Right lobe of liver (tissue), 6 donors: ENCODE measurements at regions not wholly inside any gene's neighbourhood (a gene's known extent, or its start where the extent isn't known, plus 50 kb on each side); places are given as distances from the start of the nearest gene placed in this dataset.

Experiments used
- ATAC-seq, 4 donors: fragments of 200-7000 bp; cut with Tn5 transposase; one replicate each; pipeline ENCODE4 v1.9.1; 2020; ENCODE audit warnings: mild to moderate bottlenecking in 4 of 4, moderate library complexity in 4 of 4
- DNase-seq, 3 donors: peaks; one replicate each; pipeline ENCODE4 v3.0.0-alpha.2; 2020
- H3K27ac ChIP-seq, 3 donors: fragments of 200-600 bp; one replicate each; pipeline ENCODE4 v1.8.0; 2022
- H3K27me3 ChIP-seq, 2 donors: fragments of 200-600 bp; one replicate each; pipeline ENCODE4 v1.8.0; 2022
- H3K36me3 ChIP-seq, 4 donors: fragments of 200-600 bp; sonication (generic) in 1 of 4; one replicate each; pipeline versions ENCODE4 v1.5.1 to v1.8.0; 2017 to 2022; ENCODE audit warnings: control low read depth in 1 of 4
- H3K4me1 ChIP-seq, 4 donors: fragments of 200-600 bp; sonication (generic) in 1 of 4; one replicate each; pipeline versions ENCODE4 v1.5.1 to v1.8.0; 2017 to 2022; ENCODE audit warnings: control low read depth in 1 of 4
- H3K4me3 ChIP-seq, 3 donors: fragments of 200-600 bp; one replicate each; pipeline ENCODE4 v1.8.0; 2022
- H3K9me3 ChIP-seq, 4 donors: fragments of 200-600 bp; sonication (generic) in 1 of 4; one replicate each; pipeline versions ENCODE4 v1.5.1 to v1.8.0; 2017 to 2022; ENCODE audit warnings: control low read depth in 1 of 4
- POLR2A ChIP-seq: fragments of 450-650 bp; IDR thresholded peaks from one replicate; pipeline ENCODE4 v1.6.1; 2017; ENCODE audit warnings: antibody characterized with exemption, mild to moderate bottlenecking
- WGBS: methylation state at CpG from one replicate; pipeline ENCODE4 v1.1.6; 2018; ENCODE audit warnings: low coverage, low lambda C conversion rate; ENCODE audit not compliant: insufficient coverage; ENCODE audit errors: missing lambda C conversion rate; 5-methylcytosine and 5-hydroxymethylcytosine counted together
- intact Hi-C, 2 donors: fragments of 100-400 bp; cut with DNase I; formaldehyde crosslinking; loops; one replicate each; pipeline versions ENCODE4 v1.11.2 to v1.14.1; 2022
- TF ChIP-seq, protein P1 (sequence below), 4 donors: fragments of 200-600 bp in 3 of 4; fragments of 450-650 bp in 1 of 4; IDR thresholded peaks; one replicate each; pipeline versions ENCODE4 v1.5.1 to v1.8.0; 2016 to 2022; ENCODE audit warnings: antibody characterized with exemption in 4 of 4, mild to moderate bottlenecking in 2 of 4
- donor health status: DM: no; HTN: yes; CAD: no.
- donor health status: DM: no; HTN: no; CAD: no.
- donor health status: DM: no; HTN: no; CAD: no.
- donor health status: DM: no; HTN: yes; CAD: no.
- donor health status: DM: no; HTN: yes; CAD: no.

DNA sequence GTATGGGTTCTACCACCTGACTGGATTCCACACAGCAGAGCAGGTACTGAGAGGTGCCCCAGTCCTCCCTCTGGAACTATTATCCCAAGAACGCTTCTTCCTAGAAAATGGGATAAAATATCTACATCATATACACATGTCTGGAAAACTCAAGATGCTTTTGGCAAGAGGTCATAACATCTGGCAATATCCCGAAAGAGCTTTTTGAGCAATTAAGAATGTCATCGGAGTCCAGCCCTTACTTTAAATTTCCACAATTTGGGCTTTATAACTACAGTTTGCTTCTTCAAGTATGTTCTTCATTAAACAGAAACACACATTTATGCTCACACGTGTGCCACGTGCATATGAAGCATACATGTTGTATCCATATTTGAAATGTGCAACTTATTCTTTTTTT is 365.9 kb upstream of the THBS1 start:
- Histone ChIP-seq H3K27ac (no peak overlapping the region), H3K36me3 (no peaks in the 10 kb centered on the region), H3K4me3 (no peak overlapping the region), H3K9me3 (peaks cover 0 to 8% (median 0%) of the 10 kb centered on the region in 4 donors), H3K4me1 (no peaks in the 10 kb centered on the region), H3K27me3 (no peaks in the 10 kb centered on the region)
- no peak for TF ChIP-seq POLR2A
- TF ChIP-seq, protein P1, sequence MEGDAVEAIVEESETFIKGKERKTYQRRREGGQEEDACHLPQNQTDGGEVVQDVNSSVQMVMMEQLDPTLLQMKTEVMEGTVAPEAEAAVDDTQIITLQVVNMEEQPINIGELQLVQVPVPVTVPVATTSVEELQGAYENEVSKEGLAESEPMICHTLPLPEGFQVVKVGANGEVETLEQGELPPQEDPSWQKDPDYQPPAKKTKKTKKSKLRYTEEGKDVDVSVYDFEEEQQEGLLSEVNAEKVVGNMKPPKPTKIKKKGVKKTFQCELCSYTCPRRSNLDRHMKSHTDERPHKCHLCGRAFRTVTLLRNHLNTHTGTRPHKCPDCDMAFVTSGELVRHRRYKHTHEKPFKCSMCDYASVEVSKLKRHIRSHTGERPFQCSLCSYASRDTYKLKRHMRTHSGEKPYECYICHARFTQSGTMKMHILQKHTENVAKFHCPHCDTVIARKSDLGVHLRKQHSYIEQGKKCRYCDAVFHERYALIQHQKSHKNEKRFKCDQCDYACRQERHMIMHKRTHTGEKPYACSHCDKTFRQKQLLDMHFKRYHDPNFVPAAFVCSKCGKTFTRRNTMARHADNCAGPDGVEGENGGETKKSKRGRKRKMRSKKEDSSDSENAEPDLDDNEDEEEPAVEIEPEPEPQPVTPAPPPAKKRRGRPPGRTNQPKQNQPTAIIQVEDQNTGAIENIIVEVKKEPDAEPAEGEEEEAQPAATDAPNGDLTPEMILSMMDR (IDR thresholded peaks at IDR 0.05): no peak
- intact Hi-C loops: no loop called here
- WGBS: 68% methylated on average over 5 of the region's 5 CpGs
- DNase-seq (no peak), ATAC-seq (no peak)

DNA sequence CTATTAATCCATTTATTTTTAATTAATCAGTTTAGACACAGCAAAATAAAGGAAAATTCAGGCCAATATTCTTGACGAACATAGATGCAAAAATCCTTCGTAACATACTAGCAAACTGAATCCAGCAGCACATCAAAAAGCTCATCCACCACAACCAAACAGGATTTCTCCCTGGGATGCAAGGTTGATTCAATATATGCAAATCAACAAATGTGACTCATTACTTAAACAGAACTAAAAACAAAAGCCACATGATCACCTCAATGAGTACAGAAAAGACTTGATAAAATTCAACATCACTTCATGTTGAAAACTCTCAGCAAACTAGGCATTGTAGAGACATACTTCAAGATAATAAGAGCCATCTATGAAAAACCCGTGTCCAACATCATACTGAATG is 364.1 kb upstream of the THBS1 start:
- no peak for DNase-seq
- TF ChIP-seq, protein P1 (IDR thresholded peaks at IDR 0.05): no peak
- no peak for TF ChIP-seq POLR2A
- H3K4me3 ChIP-seq: no peak overlapping the region
- H3K27me3 ChIP-seq: no peaks in the 10 kb centered on the region
- no peak overlapping the region for H3K27ac ChIP-seq
- H3K4me1 ChIP-seq: no peaks in the 10 kb centered on the region
- no peak for ATAC-seq
- WGBS: 86% methylated on average over 3 of the region's 3 CpGs
- no peaks in the 10 kb centered on the region for H3K36me3 ChIP-seq
- H3K9me3 ChIP-seq: no peaks in the 10 kb centered on the region
- intact Hi-C loops: no loop called here

DNA sequence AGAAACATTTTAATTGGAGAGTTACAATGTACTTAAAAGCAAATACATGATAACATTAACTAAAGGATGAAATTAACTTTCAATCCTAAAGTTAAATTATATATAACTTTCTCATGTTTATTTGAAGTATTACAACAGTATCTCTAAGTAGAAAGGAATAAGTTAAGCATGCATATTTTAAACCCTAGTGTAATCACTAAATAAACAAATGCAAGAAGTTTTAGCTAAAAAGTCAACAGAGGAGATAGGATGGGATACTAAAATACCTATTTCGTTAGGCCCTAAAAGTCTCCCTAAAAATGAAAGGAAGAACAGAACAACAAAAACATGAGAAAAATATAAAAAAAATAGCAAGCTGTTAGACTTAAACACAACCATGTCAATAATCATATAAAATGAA is 361.3 kb upstream of the THBS1 start:
- ATAC-seq: no peak
- Histone ChIP-seq H3K27me3 (no peaks in the 10 kb centered on the region), H3K36me3 (no peaks in the 10 kb centered on the region), H3K4me3 (no peak overlapping the region), H3K27ac (no peak overlapping the region), H3K4me1 (no peaks in the 10 kb centered on the region), H3K9me3 (no peaks in the 10 kb centered on the region)
- 29% methylated on average over 1 of the region's 1 CpG for WGBS
- TF ChIP-seq, protein P1 (IDR thresholded peaks at IDR 0.05): no peak
- no peak for TF ChIP-seq POLR2A
- DNase-seq: no peak
- intact Hi-C loops: no loop called here

DNA sequence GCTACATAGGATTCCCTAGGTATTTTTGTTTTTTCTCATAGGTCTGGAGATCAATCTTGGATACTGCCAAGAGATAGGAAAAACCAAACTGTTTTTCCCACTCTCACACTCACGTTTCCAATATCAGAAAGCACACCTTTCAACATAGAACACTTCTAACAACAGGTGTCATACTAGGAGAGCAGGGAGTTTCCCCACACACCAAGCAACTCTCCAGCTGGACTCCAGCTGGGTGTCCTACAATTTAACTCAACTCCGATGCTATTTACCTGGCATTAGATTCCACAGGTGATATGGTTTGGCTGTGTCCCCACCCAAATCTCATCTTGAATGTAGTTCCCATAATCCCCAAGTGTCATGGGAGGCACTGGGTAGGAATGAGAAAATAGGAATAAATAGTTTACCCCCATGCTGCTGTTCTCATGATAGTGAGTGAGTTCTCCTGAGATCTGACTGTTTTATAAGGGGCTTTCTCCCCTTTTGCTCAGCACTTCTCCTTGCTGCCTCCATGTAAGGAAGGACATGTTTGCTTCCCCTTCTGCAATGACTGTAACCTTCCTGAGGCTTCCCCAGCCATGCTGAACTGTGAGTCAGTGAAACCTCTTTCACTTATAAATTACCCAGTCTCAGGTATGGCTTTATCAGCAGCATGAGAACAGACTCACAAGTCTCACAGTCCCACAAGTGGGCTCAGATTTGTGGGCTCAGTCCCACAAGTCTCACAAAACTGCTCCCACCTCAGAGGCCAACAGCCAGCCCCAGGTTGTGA is 354.5 kb upstream of the THBS1 start:
- H3K4me3 ChIP-seq: no peak overlapping the region
- H3K9me3 ChIP-seq: no peaks in the 10 kb centered on the region
- H3K27me3 ChIP-seq: no peaks in the 10 kb centered on the region
- 74% methylated on average over 2 of the region's 2 CpGs for WGBS
- intact Hi-C loops: no loop called here
- DNase-seq (no peak), ATAC-seq (no peak)
- H3K4me1 ChIP-seq: peaks cover 0 to 2% (median 0%) of the 10 kb centered on the region in 4 donors
- H3K36me3 ChIP-seq: no peaks in the 10 kb centered on the region
- H3K27ac ChIP-seq: no peak overlapping the region
- TF ChIP-seq POLR2A: no peak
- TF ChIP-seq, protein P1 (IDR thresholded peaks at IDR 0.05): no peak
